NCI-H748 (cell line): ENCODE measurements at regions not wholly inside any gene's neighbourhood (a gene's known extent, or its start where the extent isn't known, plus 50 kb on each side); places are given as distances from the start of the nearest gene placed in this dataset.
A peak's percentile ranks its signal among the peaks of the same experiment; 100 is the strongest.
"Not testable (repeated sequence)": the region's sequence is repeated elsewhere in the genome, so short reads cannot be mapped to it uniquely, and the experiment has no call there.

Experiments
- DNase-seq: peaks from one replicate; lab custom pipeline; 2025; ENCODE audit not compliant: unreplicated experiment; lab: John Stamatoyannopoulos, UW

DNA sequence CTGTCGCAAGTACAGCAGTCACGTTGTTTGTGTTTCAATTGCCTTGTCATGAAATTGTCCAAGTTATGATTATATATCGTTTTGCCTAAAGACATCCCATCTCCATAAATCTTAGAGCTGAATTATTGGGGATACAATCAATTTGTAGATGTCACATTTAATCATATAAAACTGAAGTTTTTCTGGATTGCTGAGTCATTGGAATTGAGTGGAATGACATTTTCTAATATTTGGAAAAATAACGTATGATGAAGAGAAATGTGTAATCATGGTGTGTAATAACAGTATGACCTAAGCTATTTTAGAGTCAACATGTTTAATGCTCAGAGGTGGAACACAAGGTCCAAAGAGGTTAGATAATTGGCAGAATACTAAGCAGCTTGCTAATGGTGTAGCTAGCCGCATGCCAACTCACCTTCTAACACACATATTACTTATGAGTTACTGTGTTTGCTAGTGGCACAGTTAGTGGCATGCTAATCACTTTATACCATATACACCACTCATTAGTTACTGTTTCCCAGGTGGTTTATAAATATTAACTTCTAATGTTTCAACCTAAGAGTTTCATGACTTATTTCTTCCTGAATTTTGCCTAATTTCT is 473.1 kb upstream of the GRAMD2B start:
- no peak for DNase-seq

DNA sequence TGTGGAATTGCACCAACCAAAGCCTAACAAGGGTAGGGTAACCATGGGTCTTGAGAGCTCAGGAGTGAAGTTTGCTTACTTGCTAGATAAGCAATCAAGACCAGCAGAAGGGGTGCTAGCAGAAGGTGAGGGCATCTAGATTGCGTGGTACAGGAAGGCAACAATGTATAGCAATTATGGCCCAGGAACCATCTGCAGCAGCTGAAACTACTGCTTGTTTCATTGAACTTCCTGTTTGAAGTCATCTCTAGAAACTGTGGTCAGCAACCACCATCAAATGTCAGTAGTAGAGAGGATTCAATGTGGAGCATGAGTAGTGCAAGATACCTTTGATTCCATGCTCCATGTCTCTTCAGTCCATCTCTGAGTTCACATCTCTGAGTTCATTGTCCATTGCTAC is 462.1 kb upstream of the GRAMD2B start:
- DNase-seq = no peak

DNA sequence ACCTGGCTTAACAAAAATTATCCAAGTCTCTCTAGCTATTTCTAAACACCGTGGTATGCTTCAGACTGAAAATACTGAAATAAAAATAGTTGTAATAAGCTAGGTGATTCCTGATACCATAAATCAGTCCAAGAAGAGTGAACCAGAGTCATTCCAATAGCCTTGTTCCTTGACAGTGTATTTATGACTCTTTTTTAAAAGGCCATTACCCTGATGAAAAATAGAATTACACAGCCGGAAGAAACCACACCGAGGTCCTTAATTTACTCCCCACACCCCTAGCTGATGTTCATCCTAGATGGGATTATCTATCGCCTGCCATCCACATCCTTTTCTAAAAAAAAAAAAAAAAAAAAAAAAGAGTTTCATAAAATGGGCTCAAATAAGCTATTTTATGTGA is 457.6 kb upstream of the GRAMD2B start:
- no peak for DNase-seq

DNA sequence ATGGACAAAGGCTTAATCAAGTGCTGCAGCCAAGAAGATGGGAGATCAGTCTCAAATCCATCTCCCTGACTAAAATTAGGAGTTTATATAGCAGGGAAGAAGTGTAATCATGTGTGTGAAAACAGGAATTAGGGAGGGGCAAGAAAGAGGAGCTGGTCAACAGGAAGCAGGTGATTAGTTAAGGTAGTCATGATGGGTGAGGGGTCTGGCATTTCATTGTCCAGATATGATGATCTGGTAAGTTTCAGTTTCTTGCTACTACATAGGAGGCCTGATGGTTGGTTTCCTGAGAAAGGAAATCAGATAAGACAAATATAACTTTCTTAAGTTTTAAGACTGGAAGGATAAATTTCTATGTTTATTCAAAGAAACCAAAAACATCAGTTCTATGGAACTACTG is 455.6 kb upstream of the GRAMD2B start:
- DNase-seq = no peak

DNA sequence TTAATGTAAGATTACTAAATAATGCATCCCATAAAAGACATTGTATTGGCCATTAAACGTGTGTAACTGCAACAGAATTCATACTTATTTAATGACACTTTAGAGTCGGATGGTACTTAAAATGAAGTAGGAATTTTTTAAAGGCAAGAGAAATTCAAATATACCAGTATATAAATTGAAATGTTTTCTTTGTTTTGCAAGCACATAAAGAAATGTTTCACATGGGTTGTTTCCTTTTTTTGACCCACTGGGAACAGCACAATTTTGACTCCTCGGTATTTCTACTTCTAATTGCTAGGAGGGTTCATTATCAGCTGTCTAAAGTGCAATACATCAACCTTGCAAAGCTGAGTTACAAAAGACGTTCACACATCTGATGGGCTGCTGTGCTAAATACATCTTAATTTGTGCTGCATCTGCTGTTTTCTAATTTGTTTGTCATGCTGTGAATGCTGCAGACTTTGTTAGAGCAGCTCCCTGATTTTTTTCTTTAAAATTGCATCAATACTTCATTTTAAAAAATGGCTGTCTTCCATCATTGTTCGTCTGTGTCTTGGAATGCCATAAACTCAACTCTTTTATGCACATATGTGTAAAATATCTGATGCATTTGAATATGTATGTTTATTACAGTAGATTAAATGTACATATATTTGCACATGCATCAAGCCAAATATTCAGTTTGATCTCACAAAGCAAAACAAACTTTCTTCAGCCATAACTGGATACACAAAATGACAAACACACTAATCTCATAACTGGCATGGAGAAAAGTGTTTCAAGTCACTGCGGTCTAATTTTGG is 454.0 kb upstream of the GRAMD2B start:
- no peak for DNase-seq

DNA sequence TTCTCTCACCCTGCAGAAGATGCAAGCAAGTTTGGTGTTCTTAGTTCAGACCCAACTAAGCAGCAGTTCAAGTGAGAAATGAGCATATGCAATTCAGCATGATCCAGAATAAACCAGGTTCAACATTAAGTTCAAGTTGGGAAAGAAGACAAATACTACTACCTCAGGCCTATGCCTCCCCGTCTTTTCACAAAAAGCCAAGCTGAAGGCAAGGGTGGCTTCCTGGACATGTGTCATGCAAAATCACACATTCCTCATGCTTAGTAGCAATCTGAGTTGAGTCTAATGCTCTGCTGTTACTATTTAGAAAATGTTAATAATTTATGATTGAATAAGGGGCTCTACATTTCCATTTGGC is 453.4 kb upstream of the GRAMD2B start:
- no peak for DNase-seq

DNA sequence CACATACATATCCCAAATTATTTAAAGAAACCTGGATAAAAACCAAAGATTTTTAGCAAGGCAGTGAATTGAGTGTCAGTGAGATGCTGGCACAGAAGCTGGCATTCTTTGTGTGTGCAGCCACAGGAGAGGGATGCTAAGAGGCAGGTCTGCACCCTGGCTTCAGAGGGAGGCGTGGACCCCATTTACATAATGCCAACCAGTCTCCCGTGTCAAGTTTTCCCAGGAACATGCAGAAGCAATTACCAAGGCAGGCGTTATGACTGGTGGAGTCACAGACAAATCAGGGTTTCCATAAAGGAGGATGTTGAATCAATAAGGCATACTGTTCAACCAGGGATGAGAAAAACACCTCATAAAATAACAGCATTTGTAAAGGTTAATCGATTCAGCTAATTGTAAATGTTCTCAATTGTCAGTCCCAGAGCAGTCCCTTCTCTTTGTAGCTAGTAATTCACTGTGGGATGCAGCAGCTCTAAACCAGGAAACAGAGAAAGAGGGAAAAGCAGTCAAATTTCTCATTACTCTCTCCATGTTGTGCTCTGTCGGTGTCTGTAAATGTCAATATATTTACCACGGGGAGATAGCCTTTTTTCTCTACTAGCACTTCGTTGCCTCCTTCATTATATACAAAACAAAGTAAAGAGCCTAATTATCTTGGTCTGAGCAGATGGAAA is 452.4 kb upstream of the GRAMD2B start:
- peak; percentile 88 for DNase-seq

DNA sequence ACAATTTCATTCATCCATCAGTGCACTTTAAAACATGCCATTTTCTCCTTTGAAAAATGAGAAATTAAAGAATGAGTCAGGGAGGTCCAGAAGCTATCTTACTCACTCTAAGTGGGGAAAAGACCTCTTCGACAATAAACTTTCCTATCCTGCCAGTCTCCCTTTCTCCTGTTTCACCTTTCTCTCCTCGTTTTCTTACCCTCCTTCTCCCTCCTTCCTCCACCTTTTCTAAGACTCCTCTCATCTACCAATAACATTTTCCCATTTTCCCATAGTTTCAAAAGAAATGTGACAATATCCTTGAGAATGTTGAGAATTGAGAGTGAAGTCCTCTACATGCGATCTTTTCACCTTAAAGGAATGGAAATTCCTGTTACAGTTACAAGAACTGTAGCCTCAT is 450.5 kb upstream of the GRAMD2B start:
- DNase-seq = no peak

DNA sequence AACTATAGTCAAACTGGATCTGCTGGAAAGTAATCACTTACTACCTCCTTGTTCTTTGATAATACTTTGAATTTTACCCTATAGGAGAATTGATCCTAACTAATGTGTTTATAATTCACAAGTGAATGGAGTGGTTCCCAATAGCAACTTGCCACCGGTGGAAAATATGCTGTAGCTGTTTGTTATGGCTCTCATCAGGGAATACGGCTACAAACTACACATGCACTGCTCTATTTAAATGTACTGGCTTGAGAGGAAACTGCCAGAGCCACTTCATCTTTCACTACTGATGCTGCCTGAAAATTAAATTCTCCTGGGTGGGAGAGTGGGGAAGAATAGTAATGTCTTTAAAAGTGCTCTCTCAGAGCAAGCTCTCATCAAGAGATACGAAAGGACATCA is 448.5 kb upstream of the GRAMD2B start:
- DNase-seq = no peak

DNA sequence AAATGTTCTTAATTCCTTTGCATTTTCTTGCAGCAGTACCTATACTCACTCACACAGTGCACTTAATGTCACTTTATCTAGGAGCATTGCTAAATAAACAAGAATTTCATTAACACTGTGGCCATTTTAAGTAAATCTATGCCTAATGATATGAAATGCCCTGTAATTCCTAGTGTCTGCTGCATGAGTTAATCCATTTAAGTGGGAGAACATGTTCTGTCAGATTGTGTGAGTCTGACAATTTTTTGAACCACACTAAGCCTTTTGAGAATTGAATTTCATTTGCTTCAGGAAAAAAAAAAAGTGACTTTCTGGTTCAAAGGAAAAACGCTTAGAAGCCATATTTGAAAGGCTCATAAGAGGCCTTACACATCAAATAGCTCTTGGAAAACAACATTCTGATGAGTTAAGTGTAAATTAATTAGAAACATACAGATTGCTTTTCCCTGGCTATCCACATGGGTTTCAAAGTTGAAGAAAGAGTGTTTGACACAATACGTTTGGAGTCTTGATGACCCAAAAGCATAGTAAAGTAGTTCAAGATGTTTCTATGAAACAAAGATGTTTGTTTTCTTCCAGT is 446.7 kb upstream of the GRAMD2B start:
- DNase-seq = no peak

DNA sequence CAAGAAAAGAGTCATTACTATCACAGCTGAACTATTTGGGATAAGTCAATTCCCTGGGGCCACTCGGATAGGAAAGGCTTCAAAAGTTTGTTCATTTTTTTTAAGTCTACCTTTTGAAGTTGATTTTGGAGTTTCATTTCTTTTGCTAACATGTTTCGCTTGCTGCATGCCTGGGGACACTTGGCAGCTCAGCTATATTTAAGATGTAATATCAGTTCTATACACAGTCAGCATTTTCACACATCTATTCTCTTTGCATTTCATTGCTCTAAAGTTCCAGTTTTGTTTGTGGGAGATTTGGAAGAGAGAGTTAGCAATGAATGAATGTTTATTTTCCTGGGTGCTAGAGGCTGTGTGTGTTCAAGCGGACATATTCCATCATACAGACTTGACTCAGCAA is 445.2 kb upstream of the GRAMD2B start:
- no peak for DNase-seq

DNA sequence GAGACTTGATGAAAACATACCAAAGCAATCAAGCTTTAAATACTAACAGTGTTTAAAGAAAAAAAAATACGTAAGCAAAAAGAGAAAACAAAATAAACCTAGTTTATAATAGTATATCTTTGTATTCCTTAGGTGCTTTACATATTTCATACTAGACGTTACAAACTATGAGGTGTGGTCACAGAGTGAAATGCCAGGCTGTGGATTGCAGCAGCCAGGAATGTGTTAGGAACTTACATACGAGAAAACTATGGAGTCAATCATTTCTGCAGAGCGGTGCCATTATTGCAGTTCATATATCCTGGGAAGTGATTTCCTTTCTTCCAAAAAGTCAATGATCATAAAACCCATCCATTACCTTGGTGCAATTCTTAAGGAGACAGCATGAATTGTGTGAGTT is 443.6 kb upstream of the GRAMD2B start:
- no peak for DNase-seq

DNA sequence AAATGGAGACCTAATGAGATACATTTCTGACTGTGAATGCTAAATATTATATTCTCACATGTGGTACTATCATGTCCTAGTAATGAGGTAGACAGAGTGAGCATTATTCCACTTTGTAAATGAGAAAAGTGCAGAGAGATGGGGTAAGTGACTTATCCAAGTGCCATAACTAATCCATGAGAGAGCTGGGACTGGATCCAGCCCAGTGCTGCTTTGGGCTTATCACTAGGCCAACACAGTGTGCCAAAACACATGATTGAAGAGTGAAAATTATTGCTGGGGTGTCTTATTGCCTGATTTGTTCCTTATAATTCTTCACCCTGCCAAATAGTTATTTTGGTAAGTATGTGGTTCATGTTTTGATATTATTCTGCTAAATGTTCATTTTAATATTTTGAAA is 442.2 kb upstream of the GRAMD2B start:
- DNase-seq = no peak

DNA sequence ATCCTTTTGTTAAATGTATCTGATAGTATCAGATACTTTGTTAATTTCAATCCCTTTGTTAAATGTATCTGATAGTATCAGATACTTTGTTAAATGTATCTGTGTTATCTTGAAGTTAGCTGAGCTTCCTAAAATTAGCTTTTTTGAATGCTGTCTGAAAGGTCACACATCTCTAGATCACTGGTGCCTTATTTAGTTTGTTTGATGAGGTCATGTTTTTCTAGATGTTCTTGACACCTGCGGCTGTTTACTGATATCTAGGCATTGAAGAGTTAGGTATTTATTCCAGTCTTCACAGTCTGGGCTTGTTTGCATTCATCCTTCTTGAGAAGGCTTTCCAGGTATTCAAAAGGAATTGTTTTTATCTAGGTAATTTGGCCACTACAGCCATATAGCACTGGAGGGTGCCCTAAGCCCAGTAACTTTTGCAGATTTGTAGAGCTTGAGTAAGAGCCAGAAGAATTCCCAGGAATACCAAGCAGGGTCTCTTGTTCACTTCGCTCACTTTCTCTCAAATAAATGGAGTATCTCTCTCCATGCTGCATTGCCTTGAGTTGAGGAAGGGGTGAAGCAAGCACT is 435.4 kb upstream of the GRAMD2B start:
- DNase-seq = no peak

DNA sequence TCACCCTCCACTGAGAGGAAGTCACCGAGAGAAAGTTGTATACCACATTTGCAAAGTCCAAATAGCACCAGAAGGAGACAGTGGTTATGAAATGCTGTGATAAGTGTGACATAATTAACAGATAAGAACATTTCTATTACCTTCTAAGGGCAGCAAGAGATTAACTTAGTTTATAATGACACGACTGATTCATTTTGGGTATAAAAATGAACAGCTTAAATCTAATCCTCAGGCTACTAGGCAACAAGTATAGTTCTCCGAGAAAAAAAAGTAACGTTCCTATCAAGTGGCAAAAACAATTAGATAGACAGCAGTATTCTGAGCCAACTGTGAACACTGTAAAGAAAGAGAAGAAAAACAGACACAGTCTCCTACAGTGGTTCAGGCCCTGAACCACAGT is 431.2 kb upstream of the GRAMD2B start:
- no peak for DNase-seq

DNA sequence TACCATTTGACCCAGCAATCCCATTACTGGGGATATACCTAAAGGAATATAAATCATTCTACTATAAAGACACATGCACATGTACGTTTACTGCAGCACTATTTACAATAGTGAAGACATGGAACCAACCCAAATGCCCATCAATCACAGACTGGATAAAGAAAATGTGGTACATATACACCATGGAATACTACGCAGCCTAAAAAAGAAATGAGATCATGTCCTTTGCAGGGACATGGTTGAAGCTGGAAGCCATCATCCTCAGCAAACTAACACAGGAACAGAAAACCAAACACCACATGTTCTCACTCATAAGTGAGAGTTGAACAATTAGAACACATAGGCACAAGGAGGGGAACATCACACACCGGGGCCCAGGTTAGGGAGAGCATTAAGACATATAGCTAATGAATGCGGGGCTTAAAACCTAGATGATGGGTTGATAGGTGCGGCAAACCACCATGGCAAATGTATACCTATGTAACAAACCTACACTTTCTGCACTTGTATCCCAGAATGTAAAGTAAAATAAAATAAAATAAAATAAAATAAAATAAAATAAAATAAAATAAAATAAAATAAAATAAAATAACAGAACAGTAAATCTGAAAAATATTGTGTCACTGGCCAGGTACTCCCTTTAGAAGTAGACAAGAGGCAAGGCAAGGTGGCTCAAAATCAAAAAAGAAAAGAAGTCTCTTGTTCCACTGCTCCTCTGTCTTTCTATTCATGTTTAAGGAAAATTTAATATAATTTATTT is 423.8 kb upstream of the GRAMD2B start:
- DNase-seq = not testable (repeated sequence)

DNA sequence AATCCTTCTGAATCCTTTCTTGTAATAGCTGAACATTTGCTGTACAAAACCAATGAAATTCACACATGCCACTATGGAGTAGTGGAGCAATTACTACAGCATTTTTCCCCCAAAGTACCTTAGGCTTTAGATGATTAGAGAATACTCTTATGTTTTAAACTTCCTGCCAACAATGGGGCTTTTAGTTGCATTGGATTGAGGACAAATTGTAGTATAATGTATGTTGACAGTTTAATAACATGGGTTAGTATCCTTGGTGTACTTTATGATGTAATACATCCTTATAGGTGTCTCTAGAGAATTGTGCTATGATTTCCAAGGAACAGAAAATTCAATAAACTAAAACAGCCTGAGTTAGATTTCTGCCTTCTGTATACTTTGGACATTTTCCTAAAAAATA is 422.7 kb upstream of the GRAMD2B start:
- peak; percentile 72 for DNase-seq

DNA sequence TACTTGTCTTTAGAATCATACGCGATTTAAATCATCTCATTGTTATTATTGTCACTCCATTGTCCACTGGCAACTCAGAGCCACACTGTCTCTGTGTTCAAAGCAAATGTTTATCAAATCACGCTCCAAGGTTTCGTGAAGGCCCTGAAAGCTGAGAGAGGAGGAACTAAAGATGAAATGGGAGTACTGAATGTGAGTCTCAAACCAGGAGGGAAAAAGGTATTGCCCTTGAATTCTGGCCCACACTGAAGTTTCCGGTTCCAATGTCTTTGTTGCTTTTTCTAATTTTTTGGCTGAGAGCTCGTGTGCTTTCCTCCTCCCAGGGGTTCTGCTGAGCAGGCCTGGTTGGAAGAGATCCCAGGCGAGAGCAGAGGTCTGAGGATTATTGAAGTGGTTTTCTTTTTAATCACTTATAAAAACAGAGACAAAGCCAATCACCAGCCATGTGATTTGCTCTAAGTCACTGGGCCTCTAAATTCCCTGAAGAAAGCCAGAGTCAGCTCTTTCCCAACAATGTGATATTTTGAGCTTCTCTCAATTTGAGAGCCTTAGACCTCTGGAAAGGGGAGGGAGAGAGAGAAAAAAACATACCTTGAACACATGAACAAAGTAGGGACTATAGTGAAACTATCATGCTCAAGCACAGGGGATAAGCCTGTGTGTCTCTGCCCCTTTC is 420.8 kb upstream of the GRAMD2B start:
- peak; percentile 19 for DNase-seq

DNA sequence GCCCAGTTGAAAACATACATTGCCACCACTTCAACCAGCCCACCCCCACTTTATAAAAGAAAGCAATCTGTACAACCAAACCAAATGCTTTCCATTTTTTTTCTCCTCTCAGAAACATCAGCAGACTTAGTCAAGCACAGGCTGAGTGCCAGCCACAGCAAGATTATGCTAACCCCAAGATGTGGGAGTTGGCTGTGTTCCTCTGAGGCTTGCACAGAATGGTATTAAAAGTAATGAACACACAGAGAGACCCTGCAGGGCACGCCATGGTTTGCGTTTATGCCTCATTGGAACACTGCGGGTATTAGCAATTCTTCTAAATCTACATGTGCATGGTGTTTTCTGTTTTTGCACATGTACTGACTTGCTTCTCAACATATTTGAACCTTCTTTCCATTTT is 419.9 kb upstream of the GRAMD2B start:
- DNase-seq = no peak

DNA sequence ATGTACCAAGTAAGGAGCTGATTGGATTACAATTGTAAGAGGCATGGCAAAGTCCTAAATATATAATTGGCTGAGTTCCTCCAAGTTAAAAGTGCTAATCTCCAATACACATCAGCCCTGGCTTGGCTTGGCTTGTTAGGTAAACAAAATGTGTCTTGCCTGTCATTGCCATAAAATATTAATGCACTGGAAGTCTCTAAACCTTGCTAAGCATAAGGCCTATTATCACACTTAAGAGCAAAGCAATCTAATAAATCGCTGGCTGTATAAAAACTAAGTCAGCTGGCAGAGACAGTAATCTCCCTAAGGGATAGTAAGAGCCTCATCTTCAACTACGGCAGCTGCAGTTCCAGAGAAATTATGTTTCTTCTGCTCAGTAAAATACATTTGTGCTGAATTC is 418.6 kb upstream of the GRAMD2B start:
- no peak for DNase-seq
